Type B pancreatic cell (in vitro differentiated cells): ENCODE measurements at regions not wholly inside any gene's neighbourhood (a gene's known extent, or its start where the extent isn't known, plus 50 kb on each side); places are given as distances from the start of the nearest gene placed in this dataset.
"Not testable (repeated sequence)": the region's sequence is repeated elsewhere in the genome, so short reads cannot be mapped to it uniquely, and the experiment has no call there.

Experiments used
- DNase-seq: peaks from one replicate; pipeline ENCODE4 v3.0.0; 2021; ENCODE audit warnings: mixed read lengths; ENCODE audit not compliant: unreplicated experiment; ENCODE audit errors: extremely low spot score
- H3K27ac Mint-ChIP-seq: 2 replicates; pipeline ENCODE4 v1.8.0; 2021; ENCODE audit warnings: mild to moderate bottlenecking, mixed read lengths
- H3K27me3 Mint-ChIP-seq: 2 replicates; pipeline ENCODE4 v1.8.0; 2021; ENCODE audit warnings: mixed read lengths
- H3K36me3 Mint-ChIP-seq: 2 replicates; pipeline ENCODE4 v1.8.0; 2021; ENCODE audit warnings: mixed read lengths
- H3K4me1 Mint-ChIP-seq: one replicate; pipeline ENCODE4 v1.8.0; 2021; ENCODE audit warnings: mixed read lengths; ENCODE audit not compliant: unreplicated experiment
- H3K4me3 Mint-ChIP-seq: 2 replicates; pipeline ENCODE4 v1.8.0; 2021; ENCODE audit warnings: mild to moderate bottlenecking, mixed read lengths
- H3K9me3 Mint-ChIP-seq: 2 replicates; pipeline ENCODE4 v1.8.0; 2021; ENCODE audit warnings: mixed read lengths
- CTCF ChIP-seq: fragments of 200-600 bp; sonication (generic); conservative IDR thresholded peaks from 2 replicates; pipeline ENCODE4 v1.5.0; 2021; ENCODE audit warnings: antibody characterized with exemption, mild to moderate bottlenecking

- no peaks in the 10 kb centered on the region for H3K36me3 Mint-ChIP-seq
- H3K4me3 Mint-ChIP-seq, result no peak overlapping the region
- no peaks in the 10 kb centered on the region for H3K4me1 Mint-ChIP-seq
- H3K27ac Mint-ChIP-seq, result no peak overlapping the region
- no peak for DNase-seq
- no peaks in the 10 kb centered on the region for H3K9me3 Mint-ChIP-seq
- no peaks in the 10 kb centered on the region for H3K27me3 Mint-ChIP-seq
- TF ChIP-seq CTCF, result no peak
These were observed 255.3 kb upstream of the GJE1 start for GRCh38 chr6:141877275-141877983.

- DNase-seq, result no peak
- Mint-ChIP-seq H3K27me3 (no peaks in the 10 kb centered on the region), H3K27ac (no peak overlapping the region), H3K4me1 (no peaks in the 10 kb centered on the region), H3K9me3 (no peaks in the 10 kb centered on the region), H3K4me3 (no peak overlapping the region), H3K36me3 (no peaks in the 10 kb centered on the region)
- no peak for TF ChIP-seq CTCF
These were observed 257.7 kb upstream of the GJE1 start for GRCh38 chr6:141874930-141875602.

- H3K4me3 Mint-ChIP-seq, DNase-seq, H3K9me3 Mint-ChIP-seq, H3K27ac Mint-ChIP-seq, H3K27me3 Mint-ChIP-seq, H3K4me1 Mint-ChIP-seq, H3K36me3 Mint-ChIP-seq: not testable (repeated sequence)
These were observed 263.2 kb upstream of the GJE1 start for GRCh38 chr6:141869509-141869908.

GRCh38 chr6:141867767-141868166 is 265.0 kb upstream of the GJE1 start:
- Mint-ChIP-seq H3K36me3 (no peaks in the 10 kb centered on the region), H3K27me3 (no peaks in the 10 kb centered on the region), H3K9me3 (no peaks in the 10 kb centered on the region), H3K27ac (no peak overlapping the region), H3K4me1 (no peaks in the 10 kb centered on the region), H3K4me3 (no peak overlapping the region)
- TF ChIP-seq CTCF, result no peak
- no peak for DNase-seq

- Mint-ChIP-seq H3K4me3 (no peak overlapping the region), H3K4me1 (no peaks in the 10 kb centered on the region), H3K9me3 (no peaks in the 10 kb centered on the region), H3K27ac (no peak overlapping the region), H3K36me3 (no peaks in the 10 kb centered on the region), H3K27me3 (no peaks in the 10 kb centered on the region)
- no peak for TF ChIP-seq CTCF
- no peak for DNase-seq
These were observed 265.8 kb upstream of the GJE1 start for GRCh38 chr6:141866731-141867497.

GRCh38 chr6:141851063-141851462 is 281.7 kb upstream of the GJE1 start:
- Mint-ChIP-seq H3K9me3 (no peaks in the 10 kb centered on the region), H3K27ac (no peak overlapping the region), H3K36me3 (no peaks in the 10 kb centered on the region), H3K4me3 (no peak overlapping the region), H3K27me3 (no peaks in the 10 kb centered on the region), H3K4me1 (no peaks in the 10 kb centered on the region)
- DNase-seq, result no peak
- TF ChIP-seq CTCF, result no peak
